ENCODE measurements at regions not wholly inside any gene's neighbourhood (a gene's known extent, or its start where the extent isn't known, plus 50 kb on each side); places are given as distances from the start of the nearest gene placed in this dataset.
"Not testable (repeated sequence)": the region's sequence is repeated elsewhere in the genome, so short reads cannot be mapped to it uniquely, and the experiment has no call there.

GRCh38 chr12:31217356-31218130, 108.4 kb downstream of the SINHCAF start:
- no peak for DNase-seq

GRCh38 chr12:31218203-31219025, 107.5 kb downstream of the SINHCAF start:
- DNase-seq = no peak

DNA sequence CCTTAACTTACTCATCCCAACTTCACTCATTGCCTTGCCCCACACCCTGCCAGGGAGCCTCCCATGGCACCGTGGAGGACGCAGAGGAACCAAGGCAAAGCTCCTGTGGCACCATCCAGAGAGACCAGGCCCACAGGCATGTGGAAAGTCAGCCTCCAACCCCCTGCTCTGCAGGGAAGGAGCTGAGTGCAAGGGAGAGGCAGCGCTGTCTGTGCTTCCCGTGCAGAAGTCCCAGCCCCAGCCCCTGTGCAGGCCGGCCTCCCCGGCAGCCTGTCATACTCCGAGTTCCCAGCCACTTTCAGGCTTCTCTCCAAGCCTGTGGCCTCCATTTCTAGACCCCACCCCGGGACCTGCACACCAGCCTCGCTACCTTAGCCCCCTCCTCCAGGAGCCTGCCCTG, 106.4 kb downstream of the SINHCAF start:
- DNase-seq = no peak

DNA sequence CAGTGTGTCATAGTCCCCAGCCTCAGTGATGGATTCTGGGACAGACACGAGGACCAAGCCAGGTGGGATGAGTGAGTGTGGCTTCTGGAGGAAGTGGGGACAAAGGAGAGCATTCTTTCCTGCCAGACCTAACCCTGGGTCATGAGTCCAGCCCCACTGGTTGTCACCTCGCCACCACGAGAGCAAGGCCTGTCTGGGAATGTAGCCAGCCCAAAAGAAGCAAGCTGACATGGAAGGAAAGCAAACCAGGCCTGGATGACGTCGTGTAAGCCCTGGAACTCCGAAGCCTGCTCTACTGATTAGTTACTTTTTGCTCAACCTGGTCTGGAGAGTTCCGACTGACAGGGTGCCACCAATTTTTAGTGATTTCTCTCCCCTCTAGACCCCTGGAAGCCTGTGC, 105.9 kb downstream of the SINHCAF start:
- DNase-seq = no peak

GRCh38 chr12:31220633-31221550, 105.1 kb downstream of the SINHCAF start:
- no peak for DNase-seq

- DNase-seq = no peak
These were observed 104.4 kb downstream of the SINHCAF start for GRCh38 chr12:31221551-31221945.

GRCh38 chr12:31222620-31223222, 103.2 kb downstream of the SINHCAF start:
- DNase-seq = no peak

DNA sequence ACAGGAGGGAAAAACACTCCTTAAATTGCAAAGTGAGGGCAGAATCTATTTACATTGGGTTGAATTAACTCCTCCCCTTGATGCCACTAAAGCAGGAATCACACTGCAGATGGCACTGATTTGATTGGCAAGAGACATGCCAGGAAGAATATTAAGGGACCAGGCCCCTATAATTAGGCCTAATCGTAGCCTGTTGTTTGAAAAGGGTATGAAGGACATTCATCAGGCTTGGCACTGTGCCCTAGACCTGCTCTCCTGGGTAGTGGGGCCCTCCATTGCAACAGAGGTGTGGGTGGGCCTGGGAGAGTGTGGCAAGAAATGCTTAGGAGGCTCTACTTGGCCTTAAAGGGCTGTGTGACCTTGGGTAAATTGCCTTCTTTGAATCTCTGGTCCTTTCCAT, 102.3 kb downstream of the SINHCAF start:
- DNase-seq = not testable (repeated sequence)

- DNase-seq = no peak
These were observed 101.0 kb downstream of the SINHCAF start for GRCh38 chr12:31224768-31225448.

DNA sequence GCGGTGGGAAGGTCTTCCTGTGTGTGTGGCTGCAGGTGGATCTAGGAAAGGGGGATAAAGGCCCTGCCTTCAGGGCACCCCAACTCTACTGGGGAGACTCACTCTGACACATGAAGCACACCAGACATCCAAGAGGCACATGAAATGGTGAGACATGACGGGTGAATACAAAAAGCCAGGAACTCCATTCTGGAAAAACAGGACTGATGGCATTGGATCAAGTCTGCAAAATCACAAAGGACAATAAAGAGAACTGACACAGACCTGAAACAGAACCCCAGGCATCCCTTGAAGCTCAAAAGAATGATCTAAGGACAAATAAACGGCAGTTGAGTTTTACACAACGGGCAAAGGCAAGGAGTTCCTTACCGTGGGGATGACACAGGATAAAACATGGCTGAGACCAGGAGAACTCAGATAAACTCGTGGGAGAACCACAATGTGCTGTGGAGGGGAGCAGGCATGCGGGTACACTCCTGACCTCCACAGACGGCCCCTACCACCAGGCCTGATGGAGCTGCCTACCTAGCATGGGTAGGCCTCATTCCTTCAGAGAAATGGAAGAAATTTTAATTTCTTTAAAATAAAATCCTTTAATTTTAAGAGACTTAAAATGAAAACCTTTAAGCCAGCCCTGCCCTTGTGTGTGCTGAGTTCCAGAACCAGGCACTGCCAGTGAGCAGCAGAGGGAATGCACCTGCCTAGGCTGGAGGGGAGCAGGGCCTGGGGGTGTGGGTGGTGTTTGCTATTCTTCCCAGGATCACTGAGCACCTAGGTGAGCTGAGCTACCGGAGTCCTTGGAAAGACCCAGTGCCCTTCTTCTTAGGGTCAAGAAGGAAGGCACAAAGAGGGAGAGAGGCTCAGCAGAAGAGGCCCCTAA, 100.1 kb downstream of the SINHCAF start:
- no peak for DNase-seq

DNA sequence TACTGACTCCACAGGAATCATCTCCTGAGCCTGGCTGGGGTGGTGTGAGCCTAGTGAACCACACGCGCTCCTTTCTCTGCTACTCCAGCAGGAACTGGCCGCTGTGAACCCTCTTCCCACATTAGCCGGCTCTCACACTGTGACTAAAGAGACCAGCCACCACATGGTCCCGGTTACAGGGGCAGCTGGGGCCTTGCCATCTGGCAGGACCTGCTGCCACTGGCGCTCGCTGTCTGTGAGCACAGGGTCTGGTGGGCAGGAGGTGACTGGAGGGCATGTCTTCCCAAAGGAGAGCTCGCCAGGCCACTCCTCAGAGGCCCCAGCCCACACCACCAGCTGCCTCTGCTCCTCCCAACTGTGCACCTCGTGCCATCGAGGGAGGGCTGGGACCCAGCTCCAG, 99.3 kb downstream of the SINHCAF start:
- DNase-seq = no peak

DNA sequence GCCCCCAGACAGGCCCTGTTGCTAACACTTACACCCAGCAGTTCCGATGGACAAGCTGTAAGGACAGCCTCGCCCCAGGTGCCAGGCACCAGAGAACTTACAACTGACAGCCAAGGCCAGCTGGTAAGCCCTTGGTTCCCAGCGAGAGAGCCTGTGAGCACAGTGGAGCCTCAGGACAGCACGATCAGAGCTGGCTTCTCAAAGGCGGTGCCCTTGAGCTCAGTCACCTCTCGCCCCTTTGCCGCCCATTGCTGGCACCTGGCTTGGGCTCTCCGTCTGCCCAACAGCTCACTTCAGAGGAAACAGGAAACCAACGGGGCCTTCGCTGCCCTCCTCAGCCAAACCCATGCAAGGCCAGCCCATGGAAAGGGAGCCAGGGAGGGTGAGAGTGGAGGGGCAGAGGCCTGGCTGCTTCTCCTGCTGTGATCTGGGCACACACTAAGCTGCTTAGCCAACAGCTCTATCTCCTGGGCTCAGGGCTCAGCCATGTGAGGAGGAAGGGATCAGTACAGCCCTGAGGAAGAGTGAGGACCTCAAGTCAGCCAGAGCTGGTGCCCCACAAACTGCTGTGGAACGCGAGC, 98.5 kb downstream of the SINHCAF start:
- no peak for DNase-seq

DNA sequence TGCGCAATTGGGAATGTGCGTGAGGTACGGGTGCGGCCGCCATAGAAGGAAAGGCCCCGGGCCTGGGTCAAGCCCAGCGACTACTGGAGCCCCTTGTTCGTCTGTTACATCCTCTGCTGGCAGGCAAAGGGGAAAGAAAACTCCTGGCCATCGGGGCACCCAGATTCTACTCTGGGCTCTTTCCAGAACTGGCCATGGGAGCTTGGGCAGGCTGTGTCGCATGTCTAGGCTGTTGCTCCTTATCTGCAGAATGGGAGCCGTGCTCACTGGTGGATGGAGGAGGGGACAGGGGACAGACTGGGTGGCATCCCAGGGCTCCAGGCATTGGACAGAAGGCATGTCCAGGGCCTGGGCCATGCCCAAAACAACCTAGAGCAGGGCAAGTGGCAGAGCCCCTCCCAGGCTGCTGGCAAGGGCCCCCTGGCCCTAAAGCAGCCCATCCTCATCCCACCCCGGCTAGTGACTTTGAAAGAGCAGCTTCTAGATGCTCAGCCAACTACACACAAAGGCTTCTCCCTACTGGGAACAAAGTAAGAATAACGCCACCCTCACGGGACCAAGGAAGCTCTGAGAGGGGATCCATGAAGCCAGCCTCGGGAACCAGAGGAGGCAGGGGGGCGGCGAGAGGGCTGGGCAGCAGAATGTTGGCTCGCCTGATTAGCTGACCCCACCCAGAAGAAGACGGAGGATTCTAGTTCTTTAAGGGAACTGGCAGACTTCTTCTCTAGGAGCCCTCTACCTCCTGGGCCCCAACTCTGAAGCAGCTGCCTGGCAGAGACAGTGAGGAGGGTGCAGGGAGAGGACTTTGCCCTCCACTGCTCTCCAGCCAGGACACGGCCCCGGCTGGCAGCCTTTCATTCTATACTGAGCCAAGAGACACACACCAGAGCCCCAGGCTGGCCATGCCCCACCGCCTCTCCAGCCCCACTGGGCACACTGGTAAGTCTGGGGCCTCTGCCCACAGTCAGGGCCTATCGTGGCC, 96.8 kb downstream of the SINHCAF start:
- DNase-seq = no peak

DNA sequence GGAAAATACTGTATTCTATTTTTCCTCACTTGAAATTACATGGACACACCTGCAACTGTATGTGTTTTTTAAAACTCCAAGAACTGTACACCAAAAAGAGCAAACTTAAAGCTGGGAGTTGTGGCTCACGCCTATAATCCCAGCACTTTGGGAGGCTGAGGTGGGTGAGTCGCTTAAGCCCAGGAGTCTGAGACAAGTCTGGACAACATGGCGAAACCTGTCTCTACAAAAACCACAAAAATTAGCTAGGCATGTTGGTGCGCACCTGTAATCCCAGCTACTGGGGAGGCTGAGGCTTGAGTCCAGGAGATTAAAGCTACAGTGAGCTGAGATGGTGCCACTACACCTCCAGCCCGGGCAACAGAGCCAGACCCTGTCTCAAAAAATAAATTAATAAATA, 95.9 kb downstream of the SINHCAF start:
- no peak for DNase-seq
